GM21528 (cell line): ENCODE measurements at regions not wholly inside any gene's neighbourhood (a gene's known extent, or its start where the extent isn't known, plus 50 kb on each side); places are given as distances from the start of the nearest gene placed in this dataset.
A peak's percentile ranks its signal among the peaks of the same experiment; 100 is the strongest.
"Not testable (repeated sequence)": the region's sequence is repeated elsewhere in the genome, so short reads cannot be mapped to it uniquely, and the experiment has no call there.

ENCODE experiments used
- ATAC-seq: cut with Tn5 transposase; IDR thresholded peaks from one replicate; pipeline ENCODE4 v1.9.1; 2021; ENCODE audit warnings: mild to moderate bottlenecking, moderate library complexity; ENCODE audit not compliant: unreplicated experiment, low FRiP score

DNA sequence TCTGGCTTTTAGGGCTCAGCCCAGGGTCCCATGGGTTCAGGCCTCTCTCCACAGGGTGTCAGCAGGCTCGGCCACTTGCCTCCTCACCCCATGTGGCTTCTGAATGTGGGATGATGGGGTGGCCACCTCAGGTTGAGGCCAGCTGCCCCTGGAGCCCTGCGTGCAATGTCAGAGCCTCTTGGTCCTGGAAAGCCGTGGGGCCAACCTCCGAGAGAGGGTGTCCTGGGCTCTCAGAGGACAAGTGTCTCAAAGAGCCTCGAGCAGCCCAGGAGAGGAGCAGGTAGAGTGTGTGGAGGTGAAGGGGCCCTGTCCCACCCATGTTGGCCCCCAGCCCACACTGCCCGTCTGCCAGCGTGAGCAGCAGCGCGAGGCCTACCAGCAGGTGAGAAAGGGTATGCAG lies 86.0 kb downstream of the PLXNA1 start:
- ATAC-seq = no peak

DNA sequence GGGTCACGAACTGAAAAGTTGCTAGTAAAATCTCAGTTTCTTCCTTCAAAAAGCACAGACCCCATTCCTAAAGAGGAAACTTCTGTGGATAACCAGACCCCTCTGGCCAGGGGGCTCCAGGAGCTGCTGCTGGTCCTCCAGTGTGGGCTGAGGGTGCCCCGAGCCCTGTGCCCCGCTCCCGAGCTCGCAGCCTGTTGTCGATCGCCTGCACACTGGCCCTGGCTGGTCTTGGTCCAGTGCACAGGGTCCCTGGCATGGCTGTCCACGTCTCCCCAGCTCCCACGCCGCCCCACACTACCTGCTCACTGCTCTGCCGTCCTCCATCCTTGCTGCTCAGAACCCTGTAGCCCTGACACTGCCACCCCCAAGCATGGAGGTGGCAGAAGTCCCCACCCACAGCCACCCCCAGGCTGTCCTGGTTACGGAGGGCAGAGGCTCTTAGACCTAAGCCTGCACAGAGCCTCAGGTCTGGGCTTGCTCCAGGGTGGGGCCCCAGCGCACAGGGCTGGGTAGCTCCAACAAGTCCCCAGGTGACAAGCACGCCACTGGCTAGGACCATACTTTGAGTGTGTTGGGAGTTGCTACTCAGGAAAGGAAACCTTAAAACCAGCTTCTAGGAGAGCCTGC lies 87.0 kb downstream of the PLXNA1 start:
- ATAC-seq = no peak

DNA sequence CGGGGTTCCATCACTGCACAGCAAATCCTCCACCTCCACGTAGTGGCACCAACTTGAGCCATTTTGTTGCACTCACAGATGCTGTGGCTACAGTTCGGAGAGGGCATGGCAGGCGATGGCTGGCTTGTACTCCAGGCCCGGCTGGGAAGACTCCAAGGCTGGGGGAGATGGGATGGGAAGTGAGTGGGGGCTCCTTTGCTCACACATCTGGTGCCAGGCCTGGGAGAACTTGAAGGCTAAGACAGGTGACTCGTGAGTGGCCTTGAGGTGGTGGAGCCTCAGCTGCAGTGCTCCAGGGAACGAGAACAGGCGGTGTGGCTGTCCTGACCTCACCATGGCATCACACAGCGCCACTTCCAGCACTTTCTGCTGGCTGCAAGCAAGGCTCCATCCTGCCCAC lies 87.9 kb downstream of the PLXNA1 start:
- ATAC-seq = no peak

DNA sequence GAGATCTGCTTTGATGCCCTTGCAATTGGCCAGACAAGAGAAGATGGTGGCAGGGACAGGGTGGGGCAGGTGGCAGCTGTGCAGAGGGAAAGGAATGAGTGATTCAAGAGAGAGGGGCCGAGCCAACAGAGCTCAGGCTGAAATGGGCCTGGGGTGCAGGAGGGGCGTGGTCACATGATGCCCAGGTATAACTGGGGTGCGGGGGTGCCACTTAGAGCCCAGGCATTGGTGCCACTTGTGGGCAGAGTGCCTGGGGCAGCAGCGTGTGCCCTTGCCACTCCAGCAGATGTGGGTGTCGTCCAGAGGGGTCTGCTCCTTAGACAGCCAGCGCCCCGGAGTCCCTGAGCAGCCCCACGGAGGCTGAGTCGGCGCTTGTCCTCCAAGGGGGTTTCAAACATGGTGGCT lies 88.7 kb downstream of the PLXNA1 start:
- no peak for ATAC-seq

DNA sequence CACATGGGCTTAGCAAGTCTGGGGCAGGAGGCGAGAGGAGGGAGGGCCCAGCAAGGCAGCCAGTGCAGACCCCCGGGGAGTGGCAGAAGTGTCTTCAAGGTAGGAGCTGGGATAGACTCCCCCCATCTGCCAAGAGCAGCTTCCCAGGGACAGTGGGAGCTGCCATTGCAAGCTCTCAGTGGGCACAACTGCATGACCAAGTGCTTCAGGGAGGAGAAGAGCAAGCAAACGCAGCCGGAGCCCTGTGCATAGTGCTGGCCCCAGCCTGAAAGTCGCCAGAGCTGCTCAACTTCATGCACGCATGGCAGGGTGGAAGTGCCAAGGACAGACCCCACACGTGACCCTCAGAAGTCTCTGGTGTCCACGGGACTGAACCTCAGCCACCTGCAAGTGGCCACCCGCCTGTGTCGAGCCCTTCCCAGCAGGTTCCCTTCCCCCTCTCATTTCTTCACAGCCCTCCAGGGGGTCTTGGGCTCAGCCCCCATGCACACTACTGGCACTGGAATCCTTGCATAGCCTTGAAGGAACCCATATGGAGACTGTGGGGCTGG lies 89.4 kb downstream of the PLXNA1 start:
- no peak for ATAC-seq

DNA sequence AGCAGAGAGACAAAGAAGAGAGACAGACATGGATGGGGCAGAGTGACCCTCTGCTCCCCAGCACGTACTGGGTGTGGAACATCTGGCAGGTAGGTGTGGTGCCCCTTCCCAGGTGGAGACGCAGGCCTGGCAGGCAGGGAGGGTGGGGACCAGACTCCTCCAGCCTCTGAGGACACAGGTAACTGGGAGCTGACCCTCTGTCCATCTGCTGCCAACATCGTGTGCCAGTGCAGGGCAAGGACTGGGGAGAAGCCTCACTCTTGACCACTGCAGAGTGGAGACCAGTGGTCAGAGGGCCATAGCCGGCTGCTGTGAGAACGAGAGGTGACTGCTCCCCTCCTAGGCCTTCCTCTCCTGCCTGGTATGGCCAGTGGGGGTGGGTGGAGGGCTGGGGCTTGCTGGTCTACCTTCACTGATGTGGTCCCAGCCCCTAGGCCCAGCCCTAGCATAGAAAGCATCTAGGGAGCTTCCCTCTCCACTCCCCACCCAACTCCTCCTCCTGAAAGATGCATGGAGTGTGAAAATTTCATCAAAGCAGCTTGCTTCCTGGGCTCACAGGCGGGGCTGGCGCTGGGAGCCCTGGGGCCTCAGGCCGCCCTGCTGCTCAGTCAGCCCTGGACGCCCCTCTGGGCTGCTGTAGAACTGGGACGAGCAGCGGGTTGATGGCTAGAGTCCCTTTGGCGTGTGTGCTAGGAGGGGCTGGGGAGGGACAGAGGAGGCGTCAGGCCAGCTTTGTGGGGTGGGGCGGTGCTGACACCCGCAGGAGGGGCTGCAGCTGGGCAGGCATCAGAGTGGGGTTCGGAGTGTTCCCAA lies 90.3 kb downstream of the PLXNA1 start:
- no peak for ATAC-seq

DNA sequence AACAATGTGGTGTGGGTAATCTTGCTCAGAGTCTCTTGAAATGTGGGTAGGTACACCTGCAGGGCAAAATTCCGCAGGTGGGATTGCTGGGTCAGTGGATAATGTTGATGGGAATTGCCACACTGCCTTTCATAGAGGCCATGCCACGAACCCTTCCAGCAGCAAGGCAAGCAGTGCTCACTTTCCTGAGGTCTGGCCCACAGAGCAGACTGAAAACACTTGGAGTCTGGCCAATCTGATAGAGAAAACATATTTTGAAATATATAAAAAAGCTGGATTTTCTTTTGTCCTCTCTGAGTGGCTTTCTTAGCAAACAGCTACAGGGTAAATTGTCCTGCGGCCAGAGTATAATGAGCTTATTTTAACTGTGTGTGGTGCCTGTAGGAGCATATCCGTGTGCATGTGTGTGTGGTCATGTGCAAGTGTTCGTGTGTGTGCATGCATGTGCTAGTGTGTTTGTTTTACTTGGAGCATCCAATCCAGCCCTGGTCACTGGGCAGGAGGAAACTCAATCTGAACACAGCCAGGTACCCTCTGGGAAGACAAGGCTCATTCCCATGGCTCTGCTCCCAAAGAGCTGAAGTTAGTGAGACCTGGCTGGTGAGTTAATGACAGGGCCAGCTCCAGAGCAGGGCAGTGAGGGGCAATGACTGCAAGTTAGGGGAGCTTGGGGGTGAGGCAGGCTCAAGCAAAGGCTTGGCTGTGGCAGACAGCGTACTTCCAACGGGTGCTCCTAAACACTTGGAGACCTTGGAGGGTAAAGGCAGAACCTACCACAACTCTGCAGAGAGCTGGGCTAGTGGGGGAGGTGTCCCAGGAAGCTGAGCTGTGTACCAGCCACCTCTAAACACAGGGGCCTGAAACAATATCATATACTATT lies 91.3 kb downstream of the PLXNA1 start:
- ATAC-seq = no peak

DNA sequence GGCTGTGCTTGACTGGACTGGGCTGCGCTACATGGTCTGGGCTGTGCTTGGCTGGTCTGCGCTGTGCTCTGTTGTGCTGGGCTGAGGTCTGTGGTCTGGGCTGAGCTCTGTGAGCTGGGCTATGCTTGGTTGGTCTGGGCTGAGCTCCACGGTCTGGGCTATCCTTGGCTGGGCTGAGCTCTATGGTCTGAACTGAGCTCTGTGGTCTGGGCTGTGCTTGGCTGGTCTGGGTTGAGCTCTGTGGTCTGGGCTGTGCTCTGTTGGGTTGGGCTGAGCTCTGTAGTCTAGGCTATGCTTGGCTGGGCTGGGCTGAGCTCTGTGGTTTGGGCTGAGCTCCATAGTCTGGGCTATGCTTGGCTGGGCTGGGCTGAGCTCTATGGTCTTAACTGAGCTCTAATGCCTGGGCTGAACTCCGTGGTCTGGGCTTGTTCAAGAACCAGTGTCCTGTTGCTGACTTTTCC lies 92.0 kb downstream of the PLXNA1 start:
- peak; percentile 79 for ATAC-seq

DNA sequence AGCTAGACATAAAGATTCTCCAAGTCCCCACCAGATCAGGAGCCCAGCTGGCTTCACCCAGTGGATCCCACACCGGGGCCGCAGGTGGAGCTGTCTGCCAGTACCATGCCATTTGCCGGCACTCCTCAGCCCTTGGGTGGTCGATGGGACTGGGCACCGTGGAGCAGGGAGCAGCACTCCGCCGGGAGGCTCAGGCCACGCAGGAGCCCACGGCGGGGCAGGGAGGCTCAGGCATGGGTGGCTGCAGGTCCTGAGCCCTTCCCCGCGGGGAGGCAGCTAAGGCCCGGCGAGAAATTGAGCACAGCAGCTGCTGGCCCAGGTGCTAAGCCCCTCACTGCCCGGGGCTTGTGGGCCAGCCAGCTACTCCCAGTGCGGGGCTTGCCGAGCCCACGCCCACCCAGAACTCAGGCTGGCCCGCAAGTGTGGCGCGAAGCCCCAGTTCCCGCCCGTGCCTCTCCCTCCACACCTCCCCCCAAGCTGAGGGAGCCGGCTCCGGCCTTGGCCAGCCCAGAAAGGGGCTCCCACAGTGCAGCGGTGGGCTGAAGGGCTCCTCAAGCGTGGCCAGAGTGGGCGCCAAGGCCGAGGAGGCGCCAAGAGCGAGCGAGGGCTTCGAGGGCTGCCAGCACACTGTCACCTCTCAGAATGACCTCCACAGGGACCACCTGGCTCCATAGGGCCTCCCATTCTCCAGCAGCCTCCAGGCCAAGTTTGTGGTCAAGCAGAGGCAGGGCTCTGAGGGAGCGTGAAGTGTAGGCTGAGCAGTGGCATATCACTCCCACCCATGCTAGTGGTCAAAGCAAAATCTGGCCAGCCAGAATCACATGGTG lies 93.5 kb downstream of the PLXNA1 start:
- not testable (repeated sequence) for ATAC-seq

DNA sequence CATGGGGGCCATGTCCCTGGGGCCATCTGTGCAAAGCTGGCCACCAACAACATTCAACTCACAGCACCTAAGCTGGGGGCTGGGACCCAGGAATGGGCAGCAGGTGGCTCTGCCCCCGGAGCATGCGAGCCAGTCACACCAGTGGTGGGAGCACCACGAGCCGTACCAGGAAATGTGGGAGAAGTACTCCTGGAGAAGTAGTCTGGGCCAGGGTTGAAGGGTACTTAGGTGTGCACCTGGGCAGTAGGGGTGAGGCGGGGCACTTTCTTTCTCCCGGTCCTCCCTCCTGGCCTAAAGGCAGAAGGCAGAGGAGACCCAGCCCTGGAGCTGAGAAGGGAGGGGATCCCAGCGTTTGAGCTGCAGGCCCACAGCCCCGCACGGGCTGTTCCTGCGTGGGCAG lies 94.2 kb downstream of the PLXNA1 start:
- ATAC-seq = no peak

DNA sequence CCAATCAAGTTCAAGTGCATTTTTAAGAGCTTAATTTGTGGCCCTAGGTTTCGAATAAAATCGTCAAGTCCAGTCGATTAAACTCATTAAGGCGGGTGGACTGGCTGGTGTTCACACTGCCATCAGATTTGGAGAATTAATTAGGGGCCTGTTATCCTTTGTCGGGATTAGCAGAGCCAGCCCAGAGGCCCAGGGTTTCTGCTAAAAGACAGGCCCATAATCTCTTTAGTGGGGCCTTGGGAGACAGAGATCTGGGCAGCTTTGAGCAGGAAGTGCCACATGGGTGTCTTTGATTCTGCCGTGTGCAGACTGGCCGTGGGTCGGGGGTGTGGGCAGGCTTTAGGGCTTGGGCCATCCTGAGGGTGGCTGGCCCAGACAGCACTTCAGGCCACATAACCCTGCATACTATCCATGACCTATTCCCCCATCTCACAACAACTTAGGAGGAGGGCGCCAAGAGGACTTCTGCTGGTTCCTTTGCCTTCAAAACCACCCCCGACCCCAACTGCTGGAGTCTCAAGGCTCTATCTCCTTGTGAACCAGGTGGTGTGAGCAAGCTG lies 94.7 kb downstream of the PLXNA1 start:
- no peak for ATAC-seq

DNA sequence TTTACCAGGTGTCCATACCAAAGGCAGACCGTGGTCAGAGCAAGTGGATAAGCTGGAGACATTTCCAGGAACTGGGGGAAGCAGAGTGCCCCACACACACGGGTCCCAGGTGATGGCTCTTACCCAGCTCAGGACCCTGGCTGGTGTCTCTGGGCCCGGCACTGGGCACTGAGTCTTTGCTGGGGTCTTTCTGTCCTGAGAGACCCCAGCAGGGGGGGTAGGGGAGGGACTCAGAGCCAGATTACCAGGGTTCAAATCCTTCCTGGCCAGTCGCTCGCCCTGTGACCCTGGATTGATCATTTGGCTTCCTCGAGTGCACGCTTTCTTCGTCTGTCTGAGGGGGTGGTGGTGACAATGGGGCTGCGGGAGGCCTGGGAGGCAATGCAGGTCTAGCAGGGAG lies 95.7 kb downstream of the PLXNA1 start:
- ATAC-seq = no peak

DNA sequence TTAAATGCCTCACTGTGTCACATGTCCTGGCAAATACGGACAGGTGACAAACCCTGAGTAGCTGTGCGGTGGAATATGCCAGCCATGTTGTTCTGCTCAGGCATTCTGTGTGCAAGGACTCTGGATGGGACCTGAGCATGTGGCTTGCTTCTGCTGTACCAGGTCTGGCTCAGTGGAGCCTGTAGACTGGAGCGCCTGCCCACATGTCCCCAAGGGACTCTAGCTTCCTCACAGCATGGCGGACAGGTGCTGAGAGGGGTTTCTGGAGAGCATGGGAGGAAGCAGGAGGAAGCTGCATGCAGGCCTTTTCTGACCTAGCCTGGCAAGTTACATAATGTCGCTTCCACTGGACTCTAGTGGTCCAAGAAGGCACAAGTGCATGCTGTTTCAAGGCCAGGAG lies 96.3 kb downstream of the PLXNA1 start:
- no peak for ATAC-seq

DNA sequence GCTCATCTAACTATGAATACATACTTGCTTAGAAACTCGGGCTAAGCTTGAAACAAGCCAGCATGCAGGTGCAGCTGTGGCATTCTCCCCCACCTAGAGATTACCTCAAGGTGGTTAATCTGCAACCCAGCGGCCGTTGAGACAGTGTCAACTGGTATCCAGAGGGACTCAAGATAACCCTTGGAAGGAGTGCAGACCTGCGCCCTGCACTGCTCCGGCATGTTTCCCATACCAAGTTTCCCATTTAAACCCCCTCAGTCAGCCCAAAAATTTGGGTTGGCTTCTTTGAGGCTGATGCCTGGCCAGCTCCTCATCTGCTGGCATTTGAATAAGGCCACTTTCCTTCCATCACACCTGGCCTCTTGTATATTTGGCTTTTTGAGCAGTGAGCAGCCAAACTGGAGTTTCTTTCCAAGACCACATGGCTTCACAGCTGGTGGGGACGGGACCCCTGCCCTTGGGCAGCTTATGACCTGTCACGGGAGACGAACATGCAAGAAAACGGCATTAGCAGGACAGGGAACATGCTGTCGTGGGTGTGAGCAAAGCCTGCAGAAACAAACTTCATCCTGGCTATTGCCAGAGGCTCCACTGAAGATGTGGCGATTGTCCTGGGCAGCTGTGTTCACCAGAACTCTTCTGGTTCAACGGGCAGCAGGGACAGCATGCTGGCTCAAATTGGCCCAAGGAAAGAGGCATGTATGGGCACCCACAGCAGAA lies 98.2 kb downstream of the PLXNA1 start:
- ATAC-seq = no peak

DNA sequence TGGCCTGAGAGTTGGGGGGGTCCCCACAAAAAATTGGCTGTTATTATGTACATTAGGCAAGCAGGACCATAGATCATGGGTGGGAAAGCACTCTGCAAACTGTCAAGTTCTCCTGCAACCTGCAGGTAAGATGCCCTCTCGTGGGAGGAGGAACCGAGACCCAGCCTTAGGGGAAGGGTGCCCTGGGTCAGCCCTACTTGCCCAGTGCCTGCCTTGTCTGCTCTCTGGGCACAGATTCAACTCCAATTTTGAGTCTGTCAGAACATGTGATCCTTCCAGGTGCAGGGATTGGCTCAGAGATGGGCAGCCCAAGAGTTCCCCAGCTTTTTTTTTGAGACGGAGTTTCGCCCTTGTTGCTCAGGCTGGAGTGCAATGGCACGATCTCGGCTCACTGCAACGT lies 99.2 kb downstream of the PLXNA1 start:
- ATAC-seq = no peak

DNA sequence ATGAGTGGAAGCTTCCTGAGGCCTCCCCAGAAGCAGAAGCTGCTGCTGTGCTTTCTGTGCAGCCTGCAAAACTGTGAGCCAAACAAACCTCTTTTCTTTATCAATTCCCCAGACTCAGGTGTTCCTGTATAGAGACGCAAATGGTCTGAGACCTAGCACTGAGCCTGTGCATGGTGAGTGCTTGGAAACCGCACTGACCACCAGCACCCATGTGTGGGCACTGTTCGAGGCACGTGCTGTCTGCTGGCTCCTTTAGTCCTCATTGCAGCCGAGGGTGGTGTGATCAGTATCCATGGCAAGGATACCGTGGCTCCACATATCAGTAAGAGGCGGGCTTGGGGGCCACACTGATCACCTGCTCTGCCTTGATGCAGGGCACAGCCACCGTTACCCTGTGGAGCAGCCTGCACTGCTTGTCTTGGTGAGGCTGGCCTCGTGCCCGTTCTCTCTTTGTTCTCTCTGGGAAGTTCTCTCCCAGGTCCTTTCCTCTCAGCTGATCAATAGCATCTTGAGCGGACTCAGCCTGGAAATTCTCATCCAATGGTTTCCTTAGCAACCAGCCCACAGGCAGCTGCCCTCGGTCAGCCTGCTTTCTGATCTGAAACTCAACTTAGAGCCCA lies 101.0 kb downstream of the PLXNA1 start:
- ATAC-seq = no peak

DNA sequence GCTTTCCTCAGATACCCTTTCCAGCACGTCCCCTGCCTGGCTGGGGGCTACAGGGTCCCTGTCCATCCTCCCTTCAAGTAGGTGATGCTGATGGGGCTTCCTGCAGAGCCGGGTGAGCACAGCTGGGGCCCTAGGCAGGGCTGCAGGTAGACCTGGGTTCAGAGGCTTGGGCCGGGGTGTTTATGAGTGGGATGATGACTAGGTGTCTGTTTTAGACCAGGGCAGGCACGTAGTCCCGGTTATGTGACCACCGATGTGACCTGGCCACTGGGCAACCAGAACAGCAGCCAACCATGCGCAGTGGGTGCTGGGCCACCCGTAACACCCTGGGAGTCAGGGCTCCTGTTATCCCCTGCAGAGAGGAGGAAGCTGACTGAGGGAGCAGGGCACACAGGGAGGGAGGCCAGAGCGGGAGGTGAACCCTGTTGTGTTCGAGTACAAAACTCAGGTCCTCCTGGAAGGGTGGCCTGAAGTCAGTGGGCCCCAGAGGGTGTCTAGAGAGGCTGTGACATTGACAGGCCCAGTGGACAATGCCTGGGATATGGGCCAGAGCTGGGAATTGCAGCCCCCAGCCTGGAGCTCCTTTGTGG lies 101.6 kb downstream of the PLXNA1 start:
- no peak for ATAC-seq

DNA sequence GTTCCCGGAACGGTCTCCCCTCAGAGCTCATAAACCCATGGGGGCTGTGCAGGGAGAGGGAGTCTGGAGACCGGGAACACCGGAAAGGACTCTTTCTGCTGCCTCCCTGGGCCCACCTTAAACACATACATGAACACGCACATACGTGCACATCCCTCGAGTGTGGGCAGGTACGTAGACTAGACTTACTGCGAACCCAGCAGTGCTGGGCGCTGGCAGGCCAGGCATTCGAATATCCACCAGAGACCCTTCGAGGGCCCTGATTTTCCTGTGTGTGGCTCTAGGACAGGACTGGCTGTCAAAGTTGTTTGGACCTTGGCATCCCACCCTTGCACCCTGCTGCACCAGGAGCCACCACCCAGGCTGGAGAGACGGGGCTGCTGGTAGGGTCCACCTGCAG lies 102.7 kb downstream of the PLXNA1 start:
- no peak for ATAC-seq
